NB4 (cell line): ENCODE measurements at regions not wholly inside any gene's neighbourhood (a gene's known extent, or its start where the extent isn't known, plus 50 kb on each side); places are given as distances from the start of the nearest gene placed in this dataset.

Experiments used
- DNase-seq: peaks from one replicate; pipeline ENCODE4 v3.0.0; 2010; ENCODE audit warnings: low read depth
- H3K4me3 ChIP-seq: one replicate; pipeline ENCODE4 v1.5.1; 2011; ENCODE audit warnings: mild to moderate bottlenecking, low read depth, low read length, moderate library complexity
- MYC ChIP-seq: IDR thresholded peaks from 2 replicates; pipeline ENCODE4 v1.6.1; 2011; ENCODE audit warnings: low read depth, low read length
- POLR2A ChIP-seq: IDR thresholded peaks from 2 replicates; pipeline ENCODE4 v1.6.1; 2011; ENCODE audit warnings: mild to moderate bottlenecking; ENCODE audit not compliant: insufficient read length; ENCODE audit errors: extremely low read depth
- TF ChIP-seq, protein P1 (sequence below): IDR thresholded peaks from one replicate; pipeline ENCODE4 v1.5.1; 2012; ENCODE audit warnings: low read depth, low read length
- TF ChIP-seq, protein P2 (sequence below): IDR thresholded peaks from 2 replicates; pipeline ENCODE4 v1.6.1; 2011; ENCODE audit warnings: low read depth, low read length

DNA sequence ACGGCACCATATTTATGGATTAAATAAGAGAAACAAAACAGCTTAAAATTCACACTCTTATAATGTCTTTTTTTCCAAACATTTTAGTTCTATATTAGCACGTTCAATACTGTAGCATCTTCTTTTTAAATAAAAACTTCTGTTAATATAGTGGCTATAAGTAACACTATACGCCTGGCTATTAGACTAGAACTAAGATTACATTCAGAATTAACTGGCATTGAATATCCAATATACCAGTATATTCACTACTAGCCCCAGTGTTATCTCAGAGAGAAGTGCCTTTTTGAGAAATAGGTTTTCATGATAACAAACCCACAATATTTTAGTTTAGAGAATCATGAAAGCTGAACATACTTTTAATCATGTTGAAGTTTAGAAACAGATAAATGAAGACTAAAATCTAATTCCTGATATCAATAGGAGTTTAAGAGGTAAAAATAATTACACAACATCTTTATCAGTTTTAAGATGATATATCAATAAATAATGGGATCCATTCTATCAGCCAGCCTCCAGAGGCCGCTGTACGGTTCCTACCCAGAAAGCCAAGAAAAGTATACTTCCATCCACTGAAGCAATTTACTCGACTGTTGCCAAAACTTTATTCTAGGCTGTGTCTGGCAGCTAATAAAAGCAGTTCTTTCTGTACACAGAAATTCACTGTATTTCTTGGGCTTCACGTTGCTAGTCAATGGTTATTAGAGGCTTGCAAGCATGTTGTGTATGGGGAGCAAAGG is 1113.4 kb upstream of the MIR17HG start:
- TF ChIP-seq, protein P1, sequence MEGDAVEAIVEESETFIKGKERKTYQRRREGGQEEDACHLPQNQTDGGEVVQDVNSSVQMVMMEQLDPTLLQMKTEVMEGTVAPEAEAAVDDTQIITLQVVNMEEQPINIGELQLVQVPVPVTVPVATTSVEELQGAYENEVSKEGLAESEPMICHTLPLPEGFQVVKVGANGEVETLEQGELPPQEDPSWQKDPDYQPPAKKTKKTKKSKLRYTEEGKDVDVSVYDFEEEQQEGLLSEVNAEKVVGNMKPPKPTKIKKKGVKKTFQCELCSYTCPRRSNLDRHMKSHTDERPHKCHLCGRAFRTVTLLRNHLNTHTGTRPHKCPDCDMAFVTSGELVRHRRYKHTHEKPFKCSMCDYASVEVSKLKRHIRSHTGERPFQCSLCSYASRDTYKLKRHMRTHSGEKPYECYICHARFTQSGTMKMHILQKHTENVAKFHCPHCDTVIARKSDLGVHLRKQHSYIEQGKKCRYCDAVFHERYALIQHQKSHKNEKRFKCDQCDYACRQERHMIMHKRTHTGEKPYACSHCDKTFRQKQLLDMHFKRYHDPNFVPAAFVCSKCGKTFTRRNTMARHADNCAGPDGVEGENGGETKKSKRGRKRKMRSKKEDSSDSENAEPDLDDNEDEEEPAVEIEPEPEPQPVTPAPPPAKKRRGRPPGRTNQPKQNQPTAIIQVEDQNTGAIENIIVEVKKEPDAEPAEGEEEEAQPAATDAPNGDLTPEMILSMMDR: no peak
- TF ChIP-seq MYC (no peak), POLR2A (no peak)
- DNase-seq: no peak

DNA sequence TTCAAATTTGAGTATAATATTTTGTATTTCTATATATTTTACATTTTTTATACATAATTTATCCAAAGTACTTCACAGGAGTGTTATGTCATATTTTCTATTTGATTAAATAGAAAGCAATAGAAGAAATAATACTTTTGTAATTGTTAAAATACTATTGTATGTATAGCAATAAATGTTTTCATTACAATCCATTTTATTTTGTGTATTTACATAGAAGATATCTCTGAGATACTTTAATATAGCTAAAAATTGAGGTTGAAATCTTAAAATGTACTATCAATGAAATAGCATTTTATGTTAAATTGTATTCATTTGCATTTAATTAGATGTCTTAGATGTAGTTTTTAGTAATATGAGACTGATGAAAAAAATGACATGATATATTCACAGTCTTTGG is 1109.6 kb upstream of the MIR17HG start:
- no peak overlapping the region for H3K4me3 ChIP-seq
- DNase-seq: no peak
- TF ChIP-seq, protein P2, sequence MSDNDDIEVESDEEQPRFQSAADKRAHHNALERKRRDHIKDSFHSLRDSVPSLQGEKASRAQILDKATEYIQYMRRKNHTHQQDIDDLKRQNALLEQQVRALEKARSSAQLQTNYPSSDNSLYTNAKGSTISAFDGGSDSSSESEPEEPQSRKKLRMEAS: no peak
- no peak for TF ChIP-seq MYC
- TF ChIP-seq POLR2A: no peak
- TF ChIP-seq, protein P1: no peak

More for the DNA sequence above, 1113.4 kb upstream of the MIR17HG start:
- H3K4me3 ChIP-seq: no peak overlapping the region

DNA sequence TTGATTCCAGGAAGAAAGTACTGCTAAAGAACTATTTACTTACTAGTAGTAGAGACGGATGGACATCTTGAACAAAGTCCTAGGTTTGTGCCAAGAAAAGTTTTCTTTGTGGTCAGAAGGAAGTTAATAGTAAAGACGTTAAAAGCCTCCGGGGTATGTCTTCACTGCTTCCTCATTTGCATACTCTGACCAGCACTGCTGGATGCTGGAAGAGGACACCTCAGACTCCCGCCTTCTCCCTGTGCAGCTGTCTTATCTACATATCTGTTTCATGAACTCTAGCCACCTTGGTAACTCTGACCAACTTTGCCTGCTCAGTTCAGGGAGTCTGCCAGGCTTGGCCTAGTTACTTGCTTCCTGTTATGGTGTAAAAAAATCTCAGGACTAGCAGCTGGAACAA is 1109.1 kb upstream of the MIR17HG start:
- peak; percentile 47 for DNase-seq
- TF ChIP-seq, protein P2: no peak
- TF ChIP-seq, protein P1: no peak

DNA sequence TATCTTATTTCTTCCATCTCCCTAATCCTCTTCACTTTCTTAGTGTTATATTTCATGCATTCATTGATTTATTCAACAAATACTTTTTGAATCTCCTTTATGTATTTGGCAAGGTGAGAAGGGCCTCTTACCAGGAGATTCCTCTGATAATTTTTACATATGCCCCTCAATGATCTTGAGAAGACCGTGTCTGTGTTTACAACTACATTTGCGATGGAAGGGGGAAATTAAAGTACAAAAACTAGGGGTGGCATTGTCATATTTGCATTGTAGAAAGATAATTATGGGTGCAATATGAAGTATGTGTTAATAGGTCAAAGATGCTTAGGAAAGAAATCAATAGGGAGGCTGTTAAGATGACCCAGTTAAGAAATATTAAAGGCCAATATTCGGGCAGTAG is 1108.4 kb upstream of the MIR17HG start:
- H3K4me3 ChIP-seq: no peak overlapping the region
- DNase-seq: no peak
- TF ChIP-seq, protein P2: no peak
- TF ChIP-seq POLR2A (no peak), MYC (no peak)
- TF ChIP-seq, protein P1: no peak

More for the DNA sequence above, 1109.1 kb upstream of the MIR17HG start:
- H3K4me3 ChIP-seq: no peak overlapping the region

DNA sequence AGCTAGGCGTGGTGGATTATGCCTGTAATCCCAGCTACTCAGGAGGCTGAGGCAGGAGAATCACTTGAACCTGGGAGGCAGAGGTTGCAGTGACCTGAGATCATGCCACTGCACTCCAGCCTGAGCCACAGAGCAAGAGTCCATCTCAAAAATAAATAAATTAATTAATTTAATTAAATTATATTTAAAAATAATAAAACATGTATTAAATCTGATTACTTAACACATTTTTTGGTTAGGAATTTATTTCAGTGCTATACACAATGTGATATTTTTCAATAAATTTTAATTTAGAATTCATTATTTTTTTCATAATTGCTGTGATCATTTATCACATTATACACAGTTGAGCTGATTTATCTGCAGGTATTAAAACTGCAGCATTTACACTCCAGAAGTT is 1101.5 kb upstream of the MIR17HG start:
- no peak for DNase-seq
- TF ChIP-seq MYC: no peak
- TF ChIP-seq, protein P2: no peak
- TF ChIP-seq, protein P1: no peak
- TF ChIP-seq POLR2A: no peak
- no peak overlapping the region for H3K4me3 ChIP-seq

DNA sequence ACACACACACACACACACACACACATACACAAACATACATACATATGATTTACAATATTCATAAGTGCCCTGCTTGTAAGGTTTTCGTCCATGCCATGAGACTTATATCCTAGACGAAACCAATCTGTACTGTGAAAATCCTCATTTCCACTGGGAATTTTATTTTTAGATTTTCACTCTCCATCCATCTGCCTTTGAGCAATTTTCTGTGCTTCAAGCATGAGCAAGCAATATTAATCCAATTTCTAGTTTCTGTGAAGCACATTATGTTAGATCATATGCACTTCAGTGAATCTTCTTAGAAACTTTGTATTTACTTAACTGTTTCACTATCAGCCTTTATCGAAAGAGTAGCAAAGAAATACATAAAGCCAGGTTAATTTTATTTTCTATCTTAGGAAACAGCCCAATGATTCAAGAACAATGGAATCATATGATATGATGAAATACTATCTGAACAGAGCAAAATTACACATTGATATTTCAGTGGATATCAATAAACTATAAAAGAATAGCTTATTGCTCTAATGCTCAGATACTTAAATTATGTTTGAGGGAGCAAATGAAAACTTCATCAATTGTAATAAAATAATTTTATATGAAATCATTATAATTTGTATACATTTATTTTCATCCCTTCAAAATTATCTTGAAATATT is 1100.7 kb upstream of the MIR17HG start:
- TF ChIP-seq, protein P2: no peak
- TF ChIP-seq, protein P1: no peak
- TF ChIP-seq POLR2A: no peak
- TF ChIP-seq MYC: no peak
- DNase-seq: no peak
- H3K4me3 ChIP-seq: no peak overlapping the region
